GM11168 (cell line): ENCODE measurements at regions not wholly inside any gene's neighbourhood (a gene's known extent, or its start where the extent isn't known, plus 50 kb on each side); places are given as distances from the start of the nearest gene placed in this dataset.

Experiments used
- in situ Hi-C: fragments of 300-500 bp; cut with MboI; formaldehyde crosslinking; loops from one replicate; pipeline ENCODE4 v1.12.0; 2022; ENCODE audit warnings: low sequenced_read_pairs; ENCODE audit not compliant: unreplicated experiment

GRCh38 chr6:28585335-28585734 is 59.7 kb downstream of the GPX5 start:
- in situ Hi-C loops = loop anchor here (5.0 kb wide), 1 partner anchor 298 kb away; no protein-coding TSS in a partner anchor

DNA sequence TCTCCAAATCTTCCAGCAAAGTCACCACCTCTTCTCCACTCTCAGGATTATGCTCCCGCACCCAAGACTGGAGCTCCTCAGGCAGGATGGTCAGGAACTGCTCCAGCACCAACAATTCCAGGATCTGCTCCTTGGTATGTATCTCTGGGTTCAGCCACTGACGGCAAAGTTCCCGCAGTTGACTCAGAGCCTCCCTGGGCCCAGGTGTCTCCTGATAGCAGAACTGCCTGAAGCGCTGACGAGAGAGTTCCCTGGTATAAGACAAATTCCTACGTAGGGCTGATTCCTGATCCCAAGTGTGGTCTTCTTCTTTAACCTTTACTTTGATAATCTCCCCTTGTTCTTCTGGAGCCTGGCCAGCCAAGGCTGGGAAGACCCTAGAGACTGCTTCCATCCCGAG is 60.6 kb downstream of the GPX5 start:
- in situ Hi-C loops = loop anchor here (5.0 kb wide), 1 partner anchor 299 kb away; no protein-coding TSS in a partner anchor

DNA sequence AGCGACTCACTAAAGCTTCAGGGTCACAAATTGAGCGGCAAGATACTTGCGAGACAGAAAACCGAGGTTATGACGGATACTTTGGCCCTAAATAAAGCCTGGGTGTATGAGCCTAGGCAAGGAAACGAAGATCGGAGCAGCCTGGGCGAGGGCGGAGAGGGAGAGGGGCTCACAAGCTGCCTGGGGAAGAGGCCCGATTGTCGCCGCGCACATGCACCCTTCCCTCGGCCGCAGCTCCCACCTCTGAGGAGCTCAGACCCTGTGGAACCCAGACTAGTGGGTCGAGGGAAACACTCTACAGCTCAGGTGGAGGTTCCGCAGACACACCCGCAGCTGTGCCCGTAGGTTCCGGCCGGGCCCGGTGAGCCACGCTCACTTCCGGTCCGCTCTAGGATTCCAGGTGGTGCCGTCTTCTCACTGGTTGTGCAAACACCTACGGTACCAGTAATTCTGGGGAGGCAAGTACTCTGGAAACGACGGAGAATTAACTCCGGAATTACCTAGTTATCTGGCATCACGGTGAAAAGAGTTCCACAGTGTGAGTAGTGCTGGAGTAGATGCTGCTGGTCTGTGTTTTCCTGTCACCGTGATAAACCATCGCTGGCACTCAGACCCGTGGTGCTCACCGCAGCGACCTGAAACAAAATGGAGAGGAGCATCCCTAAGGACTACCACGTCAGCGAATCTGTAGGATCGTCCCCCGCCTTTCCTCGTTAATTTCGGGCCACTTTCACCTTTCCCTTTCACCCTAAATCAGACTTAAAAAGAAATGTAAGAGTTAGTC is 61.5 kb downstream of the GPX5 start:
- in situ Hi-C loops = loop anchor here (5.0 kb wide), 1 partner anchor 300 kb away; no protein-coding TSS in a partner anchor

- in situ Hi-C loops = loop anchor here (5.0 kb wide), 1 partner anchor 300 kb away; no protein-coding TSS in a partner anchor
Observed at GRCh38 chr6:28587746-28588075, 62.0 kb downstream of the GPX5 start.

- in situ Hi-C loops = loop anchor here (5.0 kb wide), 1 partner anchor 301 kb away; no protein-coding TSS in a partner anchor
Observed at GRCh38 chr6:28588666-28589065, 63.0 kb downstream of the GPX5 start.

DNA sequence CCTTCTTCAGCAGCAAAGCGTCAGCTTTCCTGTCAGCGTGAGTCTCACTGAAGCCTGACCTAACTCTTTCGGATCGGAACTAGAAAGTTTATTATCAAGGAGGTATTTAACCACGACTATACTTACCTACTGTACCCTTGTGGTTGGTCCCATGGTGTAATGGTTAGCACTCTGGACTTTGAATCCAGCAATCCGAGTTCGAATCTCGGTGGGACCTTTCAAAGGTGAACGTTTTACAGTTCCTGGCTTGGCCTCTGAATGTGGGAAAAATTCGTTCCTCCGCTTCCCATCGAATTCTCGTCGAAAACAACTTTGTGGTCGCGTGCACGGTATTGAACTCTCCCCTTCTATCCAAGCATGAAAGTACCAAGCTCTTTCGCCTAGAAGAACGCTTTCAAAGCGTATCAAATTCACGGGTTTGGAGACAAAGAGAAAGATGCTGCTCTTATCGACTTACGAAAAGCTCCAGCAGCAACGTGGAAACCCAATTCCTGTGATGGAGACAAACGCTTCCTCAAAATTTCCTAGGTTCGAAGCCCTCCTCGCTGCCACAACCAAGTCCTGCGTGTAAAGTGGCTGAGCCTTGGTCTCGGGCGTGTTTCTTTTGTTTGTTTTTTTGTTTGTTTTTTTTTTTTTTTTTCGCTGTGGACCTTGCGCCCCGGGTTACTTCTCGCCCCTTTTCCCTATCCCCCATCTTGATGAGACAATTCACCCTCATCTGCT is 63.7 kb downstream of the GPX5 start:
- in situ Hi-C loops = loop anchor here (5.0 kb wide), 1 partner anchor 302 kb away; no protein-coding TSS in a partner anchor

GRCh38 chr6:28589957-28590349 is 64.3 kb downstream of the GPX5 start:
- in situ Hi-C loops = loop anchor here (5.0 kb wide), 1 partner anchor 303 kb away; no protein-coding TSS in a partner anchor

DNA sequence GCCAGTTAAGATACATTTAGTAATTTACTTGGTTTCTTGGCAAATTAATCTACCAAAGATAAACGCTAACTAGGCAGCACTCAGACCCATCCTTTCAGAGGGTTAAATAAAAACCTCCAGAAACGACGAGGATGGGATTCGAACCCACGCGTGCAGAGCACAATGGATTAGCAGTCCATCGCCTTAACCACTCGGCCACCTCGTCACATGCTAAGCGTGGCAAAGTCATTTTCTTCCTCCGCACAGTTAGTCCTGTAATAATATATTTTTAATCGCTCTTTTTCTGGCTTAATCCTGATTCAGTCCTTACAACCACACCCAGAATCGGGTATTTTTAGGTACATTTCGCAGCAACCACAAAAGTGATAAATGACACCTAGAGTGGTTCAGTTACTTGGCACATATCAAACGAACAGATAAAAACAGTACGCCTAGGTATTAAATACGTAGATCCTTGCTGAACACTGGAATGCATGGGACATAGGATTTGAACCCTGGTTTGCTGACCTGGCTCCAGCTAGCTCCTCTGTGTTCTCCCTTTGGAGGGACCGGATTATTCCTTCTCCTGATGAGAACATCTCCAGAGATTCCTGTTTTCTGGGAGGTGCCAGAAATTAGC is 71.6 kb downstream of the GPX5 start:
- in situ Hi-C loops = no loop called here

DNA sequence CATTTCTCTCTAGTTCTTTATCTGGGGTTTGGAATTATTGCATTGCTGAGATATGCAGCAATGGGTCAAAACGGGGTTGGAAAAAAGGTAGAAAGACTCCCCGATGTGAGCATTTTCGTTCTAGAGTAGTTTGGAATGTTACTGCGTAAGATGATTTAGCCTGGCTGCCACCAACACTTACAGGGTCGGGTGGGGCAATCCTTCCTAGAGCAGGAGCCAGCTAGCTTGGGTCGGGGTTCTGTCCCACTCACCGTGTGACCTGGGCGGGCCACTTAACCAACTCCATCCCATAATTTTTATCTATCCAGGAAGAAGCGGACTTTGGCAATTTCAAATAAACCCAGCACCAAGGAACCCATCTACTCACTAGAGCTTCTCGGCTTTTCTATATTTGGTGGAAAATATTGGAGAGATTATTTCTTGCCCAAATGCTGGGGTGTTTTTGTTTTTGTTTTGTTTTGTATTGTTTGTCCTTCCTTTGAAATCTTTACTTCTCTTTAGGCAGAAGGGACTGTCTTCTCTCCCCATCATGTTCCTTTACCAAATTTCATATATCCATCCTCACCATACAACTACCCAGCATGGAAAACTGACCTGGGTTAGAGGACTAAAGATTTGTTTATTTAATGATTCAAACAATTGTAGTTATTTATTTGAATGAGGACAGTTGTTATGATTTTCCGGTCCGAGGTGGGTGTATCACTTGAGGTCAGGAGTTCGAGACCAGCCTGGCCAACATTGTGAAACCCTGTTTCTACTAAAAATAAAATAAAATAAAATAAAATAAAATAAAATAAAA is 72.4 kb downstream of the GPX5 start:
- in situ Hi-C loops = no loop called here

DNA sequence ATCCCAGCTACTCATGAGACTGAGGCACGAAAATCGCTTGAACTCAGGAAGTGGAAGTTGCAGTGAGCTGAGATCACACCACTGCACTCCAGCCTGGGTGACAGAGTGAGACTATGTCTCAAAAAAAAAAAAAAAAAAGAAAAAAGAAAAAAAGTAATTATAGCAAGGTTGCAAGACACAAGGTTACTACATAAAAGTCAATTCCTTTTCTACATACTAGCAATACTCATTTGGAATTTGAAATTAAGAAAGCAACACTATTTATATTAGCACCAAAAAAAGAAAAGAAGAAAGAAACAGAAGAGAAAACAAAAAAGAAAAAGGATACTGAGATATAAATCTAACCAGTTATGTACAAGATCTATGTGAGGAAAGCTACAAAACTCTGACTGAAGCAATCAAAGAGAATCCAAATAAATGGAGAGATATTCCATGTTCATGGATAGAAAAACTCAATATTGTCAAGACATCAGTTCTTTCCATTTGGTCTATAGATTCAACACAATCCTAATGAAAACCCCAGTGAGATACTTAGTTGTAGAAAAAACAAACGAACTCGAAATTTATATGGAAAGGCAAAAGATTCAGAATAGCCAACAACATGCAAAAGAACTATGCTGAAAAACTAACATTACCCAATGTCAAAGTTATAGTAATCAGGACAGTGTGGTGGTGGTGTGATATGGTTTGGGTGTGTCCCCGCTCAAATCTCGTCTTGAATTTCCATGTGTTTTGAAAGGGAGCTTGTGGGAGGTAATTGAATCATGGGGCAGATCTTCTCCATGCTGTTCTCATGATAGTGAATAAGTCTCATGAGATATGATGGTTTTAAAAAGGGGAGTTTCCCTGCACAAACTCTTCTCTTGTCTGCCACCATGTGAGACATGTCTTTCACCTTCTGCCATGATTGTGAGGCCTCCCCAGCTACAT is 73.3 kb downstream of the GPX5 start:
- in situ Hi-C loops = no loop called here

DNA sequence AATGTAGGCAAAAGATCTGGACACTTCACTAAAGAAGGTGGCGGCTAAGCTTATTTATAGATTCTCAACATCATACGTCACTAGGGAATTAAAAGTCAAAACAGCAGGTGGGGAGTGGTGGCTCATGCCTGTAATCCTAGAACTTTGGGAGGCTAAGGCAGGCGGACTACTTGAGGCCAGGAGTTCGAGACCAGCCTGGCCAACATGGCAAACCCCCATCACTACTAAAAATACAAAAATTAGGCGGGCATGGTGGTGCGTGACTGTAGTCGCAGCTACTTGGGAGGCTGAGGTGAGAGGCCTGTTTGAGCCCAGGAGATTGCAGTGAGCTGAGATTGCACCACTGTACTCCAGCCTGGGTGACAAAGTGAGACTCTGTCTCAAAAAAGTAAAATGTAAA is 74.6 kb downstream of the GPX5 start:
- in situ Hi-C loops = no loop called here

DNA sequence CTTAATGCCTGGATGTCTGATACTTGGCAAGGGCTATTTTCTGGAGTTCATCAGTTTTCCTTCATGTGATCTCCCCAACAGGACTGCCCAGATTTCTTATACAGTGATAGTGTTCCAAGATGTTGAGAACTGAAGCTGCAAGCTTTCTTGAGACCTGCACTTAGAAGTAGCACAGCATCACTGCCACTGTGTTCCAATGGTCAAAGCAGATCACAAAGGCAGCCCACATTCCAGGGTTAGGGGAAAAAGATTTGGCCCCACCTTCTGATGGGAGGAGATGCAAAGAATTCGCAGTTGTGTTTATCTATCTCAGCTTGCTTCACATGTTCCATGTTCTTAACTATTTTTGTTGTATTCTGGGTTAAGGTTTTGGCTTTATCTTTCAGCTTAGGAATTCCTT is 78.2 kb downstream of the GPX5 start:
- in situ Hi-C loops = no loop called here

DNA sequence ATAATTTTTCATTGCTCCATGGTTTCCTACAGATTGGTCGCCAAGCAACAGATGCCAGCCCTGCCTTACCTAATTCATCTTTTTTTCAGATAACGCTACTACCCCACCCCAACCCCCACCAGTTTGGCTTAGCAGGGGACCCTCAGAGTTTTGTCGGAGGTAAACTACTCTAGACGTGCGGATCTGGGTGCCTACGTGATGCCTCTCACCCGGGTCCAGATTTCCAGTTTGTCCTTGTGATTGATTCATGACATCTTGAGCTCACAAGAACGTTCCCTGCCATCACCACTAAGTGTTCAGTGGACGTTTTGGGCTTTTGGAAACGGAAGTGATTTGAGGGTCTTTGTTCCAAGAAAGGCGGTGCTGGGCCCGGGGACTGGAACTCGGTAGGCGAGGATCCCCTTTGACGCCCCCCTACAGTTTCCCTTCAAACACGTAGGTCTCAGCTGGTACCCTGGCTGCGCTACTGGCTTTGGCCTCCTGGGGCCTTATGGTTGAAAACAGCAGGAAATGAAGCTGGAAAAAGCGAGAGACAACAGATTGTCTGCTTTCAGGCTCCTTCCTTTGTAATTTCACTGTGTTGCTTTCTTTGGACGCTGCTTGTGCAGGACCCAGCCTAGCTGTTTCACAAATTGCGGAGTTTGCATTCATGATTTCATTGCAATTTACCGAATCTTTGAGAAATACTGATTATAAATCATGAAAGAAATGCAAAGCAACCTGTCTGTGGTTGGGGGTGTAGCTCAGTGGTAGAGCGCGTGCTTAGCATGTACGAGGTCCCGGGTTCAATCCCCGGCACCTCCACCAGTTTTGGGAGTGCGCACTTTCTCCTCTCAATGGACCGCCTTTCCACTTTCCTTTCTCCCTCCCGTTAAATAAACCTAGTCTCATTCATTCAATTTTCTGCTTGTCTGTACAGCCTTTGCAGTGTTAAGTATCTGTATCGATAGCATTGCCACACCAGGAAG is 81.0 kb downstream of the GPX5 start:
- in situ Hi-C loops = no loop called here

DNA sequence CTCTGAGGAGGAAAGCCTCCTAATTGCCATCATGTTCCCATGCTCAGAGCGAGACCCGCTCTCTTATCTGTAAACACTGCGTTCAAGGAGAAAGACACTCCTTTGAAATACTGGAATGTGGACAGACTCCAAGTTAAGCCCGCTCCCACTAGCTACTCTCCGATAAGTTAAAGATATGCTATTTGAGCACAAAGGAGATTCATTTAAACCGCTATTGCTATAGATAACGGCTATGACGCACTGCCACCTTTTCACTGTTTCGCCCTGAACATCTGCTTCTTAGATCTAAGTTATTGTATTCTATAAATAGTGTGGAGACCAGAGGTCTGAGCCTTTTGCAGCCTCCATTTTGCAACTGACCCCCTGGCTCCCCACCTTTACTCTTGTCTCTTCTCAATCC is 82.3 kb downstream of the GPX5 start:
- in situ Hi-C loops = no loop called here

- in situ Hi-C loops = no loop called here
Observed at GRCh38 chr6:28609672-28610071, 84.0 kb downstream of the GPX5 start.

DNA sequence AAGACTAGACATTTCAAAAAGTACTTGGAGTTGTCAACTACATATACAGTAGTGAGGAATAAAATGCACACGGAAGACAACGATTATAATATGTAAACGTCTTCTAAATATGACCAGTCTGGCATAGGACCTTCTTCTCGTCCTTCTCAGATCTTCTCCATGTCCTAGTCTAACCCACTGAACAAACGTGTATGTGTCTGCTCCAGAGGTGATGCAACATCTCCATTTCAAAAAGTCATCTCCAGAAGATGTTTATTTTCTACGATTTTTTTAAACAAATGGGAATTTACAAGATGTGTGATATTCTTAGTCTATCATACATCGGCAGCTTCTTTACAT is 89.9 kb downstream of the GPX5 start:
- in situ Hi-C loops = no loop called here

DNA sequence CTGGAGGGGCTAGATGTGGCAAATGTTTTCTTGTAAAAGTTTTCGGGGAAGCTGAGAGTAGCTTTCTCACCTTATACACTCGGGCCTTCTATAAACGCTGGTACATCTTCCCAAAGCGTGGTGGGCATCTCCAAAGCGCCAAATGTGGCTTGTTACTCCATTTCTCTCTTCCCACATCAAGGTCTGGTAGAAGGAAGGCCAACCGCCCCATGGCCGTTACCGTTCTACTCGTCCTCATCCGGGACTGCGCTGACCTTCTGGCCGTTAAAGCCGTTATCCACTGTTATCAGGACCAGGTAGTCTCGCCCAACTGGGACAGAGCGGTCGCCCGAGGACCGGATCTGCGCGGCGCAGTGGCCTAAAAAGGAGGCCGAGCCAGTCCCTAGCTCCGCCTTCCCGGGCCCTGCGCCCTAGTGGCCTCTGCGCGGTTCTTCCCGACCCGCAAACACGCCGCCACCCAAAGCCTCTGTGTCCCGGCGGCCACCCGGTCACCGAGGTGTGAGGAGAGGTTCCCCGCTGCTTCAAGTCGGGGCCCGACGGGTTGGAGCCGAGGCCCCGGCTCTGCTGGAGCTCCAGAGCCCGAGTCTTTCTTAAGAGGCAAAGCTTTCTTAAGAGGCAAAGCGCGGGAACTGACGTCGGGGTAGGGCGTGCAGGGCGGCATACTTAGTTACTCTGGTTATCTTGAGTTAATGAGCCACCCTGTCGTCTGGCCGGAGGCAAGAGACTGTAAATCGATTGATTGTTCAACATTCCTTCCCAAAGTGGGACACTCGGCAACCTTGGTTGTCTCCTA is 90.5 kb downstream of the GPX5 start:
- in situ Hi-C loops = no loop called here
